ENCODE measurements at regions not wholly inside any gene's neighbourhood (a gene's known extent, or its start where the extent isn't known, plus 50 kb on each side); places are given as distances from the start of the nearest gene placed in this dataset.

DNA sequence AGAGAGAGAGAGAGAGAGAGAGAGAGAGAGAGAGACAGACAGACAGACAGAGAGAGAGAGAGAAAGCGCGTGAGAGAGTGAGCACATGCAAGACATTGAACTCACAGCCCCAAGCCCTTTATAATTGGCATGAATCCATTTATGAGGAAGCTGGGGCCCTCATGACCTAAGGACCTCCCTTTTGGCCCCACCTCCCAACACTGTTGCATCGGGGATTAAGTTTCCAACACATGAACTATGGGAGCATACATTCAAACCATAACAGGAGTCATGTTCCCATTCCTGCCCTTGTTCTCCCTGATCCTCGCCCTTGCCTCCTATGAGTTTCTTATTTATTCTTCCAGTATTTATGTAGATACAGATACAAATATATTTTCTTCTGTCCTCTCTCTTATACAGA lies 269.8 kb upstream of the ARX start:
- H3K27me3 ChIP-seq (ENCODE audit: control insufficient read depth, extremely low read depth, insufficient read depth, low read length), result no peaks in the 10 kb centered on the region
- H3K4me3 ChIP-seq (ENCODE audit: control insufficient read depth in 2 of 3, extremely low read depth in 1 of 3, insufficient read depth in 2 of 3, low read depth in 1 of 3, low read length in 3 of 3), result no peak overlapping the region
- TF ChIP-seq EZH2 (IDR thresholded peaks at IDR 0.05; ENCODE audit: low read length), result no peak
- H3K4me1 ChIP-seq (ENCODE audit: control insufficient read depth, extremely low read depth, insufficient read depth, low read length), result no peaks in the 10 kb centered on the region
- DNase-seq (ENCODE audit: low read depth, low spot score), result no peak
- no peaks in the 10 kb centered on the region for H3K79me2 ChIP-seq (ENCODE audit: control insufficient read depth, insufficient read depth, low read length)
- no peak overlapping the region for H3K4me2 ChIP-seq (ENCODE audit: control insufficient read depth, extremely low read depth, insufficient read depth, low read depth, low read length)
- H3K27ac ChIP-seq (ENCODE audit: control insufficient read depth, insufficient read depth, low read length), result no peak overlapping the region
- no peak overlapping the region for H3K9ac ChIP-seq (ENCODE audit: control insufficient read depth, extremely low read depth, insufficient read depth, low read length)
- H3K36me3 ChIP-seq (ENCODE audit: control insufficient read depth in 2 of 2, extremely low read depth in 1 of 2, insufficient read depth in 2 of 2, low read length in 2 of 2), result no peaks in the 10 kb centered on the region
- no peaks in the 10 kb centered on the region for H4K20me1 ChIP-seq (ENCODE audit: control insufficient read depth, extremely low read depth, insufficient read depth, low read length)
- no peaks in the 10 kb centered on the region for H3K9me1 ChIP-seq (ENCODE audit: control insufficient read depth, extremely low read depth, insufficient read depth, low read length)
- H2AFZ ChIP-seq (ENCODE audit: control insufficient read depth, low read length), result no peak overlapping the region
- FAIRE-seq, result no peak
- dilution Hi-C loops (cut with MboI; ENCODE audit: extremely low pct_ligation_motif_present, low sequenced_read_pairs), result no loop called here
- no peaks in the 10 kb centered on the region for H3K9me3 ChIP-seq (ENCODE audit: control insufficient read depth, low read depth, low read length)

DNA sequence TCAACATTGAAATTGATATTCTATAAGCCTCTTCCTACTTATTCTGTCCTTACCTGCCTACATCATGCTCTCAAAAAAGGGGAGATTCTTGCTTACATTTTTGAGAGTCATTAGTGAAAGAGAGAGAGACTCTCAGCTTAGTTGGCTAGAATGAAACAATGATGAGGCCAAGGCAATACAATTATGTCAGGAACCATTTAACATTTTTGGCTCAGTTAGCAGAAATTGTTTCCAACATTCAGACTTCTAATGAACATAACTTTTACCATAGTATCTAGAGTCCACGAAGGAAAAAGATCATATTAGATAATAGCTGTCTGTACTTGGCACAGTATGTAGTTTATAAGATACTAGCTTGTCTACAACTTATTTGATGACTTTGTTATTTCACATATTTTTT lies 263.7 kb upstream of the ARX start:
- Histone ChIP-seq H3K9me1 (ENCODE audit: control insufficient read depth, extremely low read depth, insufficient read depth, low read length) (no peaks in the 10 kb centered on the region), H3K36me3 (ENCODE audit: control insufficient read depth in 2 of 2, extremely low read depth in 1 of 2, insufficient read depth in 2 of 2, low read length in 2 of 2) (no peaks in the 10 kb centered on the region), H3K4me2 (ENCODE audit: control insufficient read depth, extremely low read depth, insufficient read depth, low read depth, low read length) (no peak overlapping the region), H4K20me1 (ENCODE audit: control insufficient read depth, extremely low read depth, insufficient read depth, low read length) (no peaks in the 10 kb centered on the region), H3K9me3 (ENCODE audit: control insufficient read depth, low read depth, low read length) (no peaks in the 10 kb centered on the region), H3K9ac (ENCODE audit: control insufficient read depth, extremely low read depth, insufficient read depth, low read length) (no peak overlapping the region), H3K27ac (ENCODE audit: control insufficient read depth, insufficient read depth, low read length) (no peak overlapping the region), H2AFZ (ENCODE audit: control insufficient read depth, low read length) (no peak overlapping the region), H3K4me1 (ENCODE audit: control insufficient read depth, extremely low read depth, insufficient read depth, low read length) (no peaks in the 10 kb centered on the region), H3K4me3 (ENCODE audit: control insufficient read depth in 2 of 3, extremely low read depth in 1 of 3, insufficient read depth in 2 of 3, low read depth in 1 of 3, low read length in 3 of 3) (no peak overlapping the region), H3K27me3 (ENCODE audit: control insufficient read depth, extremely low read depth, insufficient read depth, low read length) (no peaks in the 10 kb centered on the region), H3K79me2 (ENCODE audit: control insufficient read depth, insufficient read depth, low read length) (no peaks in the 10 kb centered on the region)
- dilution Hi-C loops (cut with MboI; ENCODE audit: extremely low pct_ligation_motif_present, low sequenced_read_pairs), result no loop called here
- TF ChIP-seq EZH2 (IDR thresholded peaks at IDR 0.05; ENCODE audit: low read length), result no peak
- TF ChIP-seq CTCF (optimal IDR thresholded peaks at IDR 0.05 in 1 of 3, IDR thresholded peaks at IDR 0.05 in 1 of 3, conservative IDR thresholded peaks at IDR 0.05 in 1 of 3; ENCODE audit: extremely low read depth in 1 of 3, insufficient read depth in 2 of 3, low read length in 3 of 3), result no peak
- FAIRE-seq (no peak), DNase-seq (ENCODE audit: low read depth, low spot score) (no peak)

DNA sequence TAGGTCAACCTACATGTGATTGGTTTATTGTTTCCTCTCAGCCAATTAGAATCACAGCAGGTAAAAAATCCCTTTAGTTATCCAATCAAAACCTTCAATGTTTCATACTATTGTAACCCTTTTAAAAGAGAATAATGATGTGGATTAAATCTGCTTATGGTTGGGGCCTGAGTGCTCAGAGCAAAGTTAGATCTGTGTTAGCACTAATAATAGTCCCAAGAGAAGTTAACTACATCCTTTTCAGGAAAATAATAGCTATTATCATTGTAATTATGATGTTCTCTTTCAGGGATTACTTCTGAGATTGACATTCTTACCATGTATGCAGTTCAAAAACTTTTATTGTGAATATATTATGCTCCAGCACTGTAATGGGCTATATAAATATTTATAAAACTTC lies 262.6 kb upstream of the ARX start:
- dilution Hi-C loops (cut with MboI; ENCODE audit: extremely low pct_ligation_motif_present, low sequenced_read_pairs), result no loop called here
- H3K4me2 ChIP-seq (ENCODE audit: control insufficient read depth, extremely low read depth, insufficient read depth, low read depth, low read length), result no peak overlapping the region
- H4K20me1 ChIP-seq (ENCODE audit: control insufficient read depth, extremely low read depth, insufficient read depth, low read length), result no peaks in the 10 kb centered on the region
- H3K9ac ChIP-seq (ENCODE audit: control insufficient read depth, extremely low read depth, insufficient read depth, low read length), result no peak overlapping the region
- H3K9me3 ChIP-seq (ENCODE audit: control insufficient read depth, low read depth, low read length), result no peaks in the 10 kb centered on the region
- no peaks in the 10 kb centered on the region for H3K9me1 ChIP-seq (ENCODE audit: control insufficient read depth, extremely low read depth, insufficient read depth, low read length)
- FAIRE-seq (no peak), DNase-seq (ENCODE audit: low read depth, low spot score) (no peak)
- H3K36me3 ChIP-seq (ENCODE audit: control insufficient read depth in 2 of 2, extremely low read depth in 1 of 2, insufficient read depth in 2 of 2, low read length in 2 of 2), result no peaks in the 10 kb centered on the region
- H3K4me1 ChIP-seq (ENCODE audit: control insufficient read depth, extremely low read depth, insufficient read depth, low read length), result no peaks in the 10 kb centered on the region
- no peaks in the 10 kb centered on the region for H3K27me3 ChIP-seq (ENCODE audit: control insufficient read depth, extremely low read depth, insufficient read depth, low read length)
- TF ChIP-seq EZH2 (IDR thresholded peaks at IDR 0.05; ENCODE audit: low read length) (no peak), CTCF (optimal IDR thresholded peaks at IDR 0.05 in 1 of 3, IDR thresholded peaks at IDR 0.05 in 1 of 3, conservative IDR thresholded peaks at IDR 0.05 in 1 of 3; ENCODE audit: extremely low read depth in 1 of 3, insufficient read depth in 2 of 3, low read length in 3 of 3) (no peak)
- H2AFZ ChIP-seq (ENCODE audit: control insufficient read depth, low read length), result no peak overlapping the region
- no peak overlapping the region for H3K27ac ChIP-seq (ENCODE audit: control insufficient read depth, insufficient read depth, low read length)
- H3K79me2 ChIP-seq (ENCODE audit: control insufficient read depth, insufficient read depth, low read length), result no peaks in the 10 kb centered on the region
- no peak overlapping the region for H3K4me3 ChIP-seq (ENCODE audit: control insufficient read depth in 2 of 3, extremely low read depth in 1 of 3, insufficient read depth in 2 of 3, low read depth in 1 of 3, low read length in 3 of 3)
